K562 (cell line): ENCODE measurements at regions not wholly inside any gene's neighbourhood (a gene's known extent, or its start where the extent isn't known, plus 50 kb on each side); places are given as distances from the start of the nearest gene placed in this dataset.

Experiments
- ATAC-seq: fragments of 200-7000 bp; cut with Tn5 transposase; 3 replicates; pipeline ENCODE4 v1.9.1; 2020; ENCODE audit warnings: moderate library complexity
- BruUV-seq: library from RNA; stranded (reverse); fragments of 400-500 nt; replicated peaks from 2 replicates; lab custom pipeline; 2021; lab: Mats Ljungman, UMichigan
- CTCF ChIA-PET: fragments of 300-600 bp; formaldehyde crosslinking; extraction: SDS; loops from one replicate; lab custom pipeline; 2021; ENCODE audit warnings: low intra/inter-chr PET ratio; lab: Yijun Ruan, JAX
- POLR2A ChIA-PET: fragments of 300-600, 350-650 bp; sonication (Branson Sonifier 250); formaldehyde crosslinking; extraction: SDS; loops from one replicate; lab custom pipeline; 2021; ENCODE audit warnings: antibody characterized with exemption, inconsistent platforms; lab: Yijun Ruan, JAX
- DNase-seq, 4 experiments: peaks; one replicate each; pipeline versions ENCODE4 v3.0.0 to v3.0.0-alpha.2; 2011 to 2018; ENCODE audit warnings: low spot score in 3 of 4, mixed read lengths in 3 of 4; ENCODE audit errors: extremely low read depth in 1 of 4
- FAIRE-seq: peaks from 2 replicates; lab custom pipeline; 2011; peaks lifted over from hg19 to GRCh38; lab: Jason Lieb, UNC
- H2AFZ ChIP-seq: 2 replicates; pipeline ENCODE4 v1.6.0; 2011; ENCODE audit warnings: low read depth, low read length, control low read depth, inconsistent platforms
- H3K27ac ChIP-seq: fragments of 200-600 bp; 3 replicates; pipeline ENCODE4 v1.8.0; 2011; ENCODE audit warnings: low read depth, mild to moderate bottlenecking, control low read depth, inconsistent platforms, low read length, moderate library complexity, mixed read lengths; ENCODE audit errors: extremely low read depth
- H3K27me3 ChIP-seq, 2 experiments: fragments of 300-600 bp in 1 of 2; 2 replicates in 1 of 2; 3 replicates in 1 of 2; pipeline versions ENCODE4 v1.6.0 to v1.8.0; 2011; ENCODE audit warnings: inconsistent platforms in 2 of 2, low read length in 2 of 2, mild to moderate bottlenecking in 1 of 2, mixed read lengths in 1 of 2, moderate library complexity in 1 of 2; ENCODE audit not compliant: control insufficient read depth in 2 of 2, insufficient read depth in 2 of 2
- H3K36me3 ChIP-seq: fragments of 300-600 bp; 3 replicates; pipeline ENCODE4 v1.8.0; 2011; ENCODE audit warnings: mild to moderate bottlenecking, low read length, inconsistent platforms; ENCODE audit not compliant: control insufficient read depth, insufficient read depth
- H3K4me1 ChIP-seq, 2 experiments: fragments of 200-600 bp in 1 of 2; replicated peaks in 1 of 2; 2 replicates in 1 of 2; 3 replicates in 1 of 2; pipeline versions ENCODE4 v1.5.1 to v1.8.0; 2011; ENCODE audit warnings: inconsistent platforms in 2 of 2, low read length in 2 of 2, mild to moderate bottlenecking in 1 of 2, mixed read lengths in 1 of 2, moderate library complexity in 1 of 2; ENCODE audit not compliant: control insufficient read depth in 2 of 2, insufficient read depth in 2 of 2
- H3K4me2 ChIP-seq: 2 replicates; pipeline ENCODE4 v1.6.1; 2011; ENCODE audit warnings: low read length, control low read depth, inconsistent platforms, mixed read lengths; ENCODE audit not compliant: insufficient read depth
- H3K4me3 ChIP-seq: fragments of 200-600 bp; sonication (generic), shearing (Covaris generic); 2 replicates; pipeline ENCODE4 v1.5.1; 2016; ENCODE audit warnings: control low read depth, inconsistent platforms
- H3K79me2 ChIP-seq: fragments of 200-600 bp; 3 replicates; pipeline ENCODE4 v1.8.0; 2011; ENCODE audit warnings: low read length, inconsistent platforms; ENCODE audit not compliant: control insufficient read depth, insufficient read depth
- H3K9ac ChIP-seq, 2 experiments: 2 replicates each; pipeline versions ENCODE4 v1.6.0 to v1.6.1; 2011; ENCODE audit warnings: low read depth in 2 of 2, low read length in 2 of 2, control low read depth in 1 of 2, inconsistent platforms in 1 of 2, mild to moderate bottlenecking in 1 of 2, mixed read lengths in 1 of 2; ENCODE audit not compliant: insufficient read depth in 1 of 2
- H3K9me1 ChIP-seq: one replicate; pipeline ENCODE4 v1.6.0; 2011; ENCODE audit warnings: inconsistent platforms, mild to moderate bottlenecking, low read length, moderate library complexity; ENCODE audit not compliant: control insufficient read depth, insufficient read depth
- H3K9me3 ChIP-seq: replicated peaks from 2 replicates; pipeline ENCODE4 v1.5.1; 2011; ENCODE audit warnings: low read depth, low read length, inconsistent platforms; ENCODE audit not compliant: control insufficient read depth, insufficient read depth
- H4K20me1 ChIP-seq: replicated peaks from 2 replicates; pipeline ENCODE4 v1.6.1; 2011; ENCODE audit warnings: low read length, inconsistent platforms, mixed read lengths; ENCODE audit not compliant: control insufficient read depth, insufficient read depth
- CTCF ChIP-seq, 3 experiments: IDR thresholded peaks in 2 of 3; conservative IDR thresholded peaks in 1 of 3; 2 replicates each; pipeline ENCODE4 v1.5.1; 2011 to 2012; ENCODE audit warnings: low read length in 3 of 3, mild to moderate bottlenecking in 3 of 3, control low read depth in 2 of 3, improper control_type of control experiment in 1 of 3, inconsistent platforms in 1 of 3, low read depth in 1 of 3, mixed read lengths in 1 of 3, moderate library complexity in 1 of 3; ENCODE audit not compliant: insufficient read depth in 2 of 3
- DIDO1 ChIP-seq: fragments of 450-650 bp; IDR thresholded peaks from 2 replicates; pipeline ENCODE4 v1.6.1; 2016; ENCODE audit warnings: low read depth, missing biosample characterization, missing genetic modification characterization
- ELF1 ChIP-seq: fragments of 200-800 bp; sonication (Bioruptor generic); IDR thresholded peaks from 2 replicates; pipeline ENCODE4 v1.6.1; 2016; ENCODE audit warnings: missing genetic modification characterization, missing compliant biosample characterization
- MEIS2 ChIP-seq: fragments of 450-650 bp; IDR thresholded peaks from 2 replicates; pipeline ENCODE4 v1.6.1; 2014; ENCODE audit warnings: mild to moderate bottlenecking; ENCODE audit not compliant: partially characterized antibody
- PKNOX1 ChIP-seq: fragments of 450-650 bp; IDR thresholded peaks from 2 replicates; pipeline ENCODE4 v1.6.1; 2016
- ZNF384 ChIP-seq: IDR thresholded peaks from 2 replicates; pipeline ENCODE4 v1.6.1; 2012; ENCODE audit warnings: low read depth, low read length, improper control_type of control experiment
- ZNF764 ChIP-seq: fragments of 250-450 bp; sonication (Bioruptor Pico); IDR thresholded peaks from 2 replicates; pipeline ENCODE4 v1.4.0; 2020; ENCODE audit warnings: low read depth, mild to moderate bottlenecking, moderate library complexity
- WGBS: fragments of 100-300 bp; shearing (Covaris generic); methylation state at CpG from one replicate; pipeline ENCODE4 v1.1.6; 2016; ENCODE audit warnings: low coverage, mixed read lengths; ENCODE audit not compliant: insufficient coverage; ENCODE audit errors: missing lambda C conversion rate; 5-methylcytosine and 5-hydroxymethylcytosine counted together
- in situ Hi-C: fragments of 300-500 bp; cut with MboI; formaldehyde crosslinking; loops from 4 replicates; pipeline ENCODE4 v1.15.0; 2018; ENCODE audit warnings: inconsistent platforms, mixed read lengths
- intact Hi-C: fragments of 100-400 bp; cut with micrococcal nuclease; formaldehyde crosslinking; loops from 2 replicates; pipeline ENCODE4 v1.14.2; 2022

GRCh38 chr7:132655131-132655727 is 79.0 kb upstream of the PLXNA4 start (continued):
- TF ChIP-seq ZNF764 (CRISPR knock-in tag) (no peak), MEIS2 (peak; percentile 64), ELF1 (peak; percentile 67), PKNOX1 (peak; percentile 27; the same call in 1 of the 2 replicates)

GRCh38 chr7:132654150-132654549 is 77.9 kb upstream of the PLXNA4 start:
- no peaks in the 10 kb centered on the region for H3K9me1 ChIP-seq
- POLR2A ChIA-PET = interaction anchor here (0.7 kb wide), 1 partner anchor 18 kb away, joined by 4 read pairs; no protein-coding TSS in a partner anchor
- no peak overlapping the region for H3K27ac ChIP-seq
- H3K79me2 ChIP-seq = no peaks in the 10 kb centered on the region
- no peaks in the 10 kb centered on the region for H3K36me3 ChIP-seq
- H3K9ac ChIP-seq = no peak overlapping the region
- intact Hi-C loops = no loop called here
- no peaks in the 10 kb centered on the region for H3K4me1 ChIP-seq
- H3K4me3 ChIP-seq = no peak overlapping the region
- 0% methylated on average over 3 of the region's 3 CpGs for WGBS
- BruUV-seq = no TSS peak
- CTCF ChIA-PET = no interaction called here
- FAIRE-seq (peak; percentile 61), DNase-seq (peak; percentile 15 to 51 (median 43)), ATAC-seq (peak; percentile 76)
- H4K20me1 ChIP-seq = no peaks in the 10 kb centered on the region
- TF ChIP-seq DIDO1 (tag) = no peak
- TF ChIP-seq CTCF (IDR thresholded peaks at IDR 0.05 in 2 of 3, conservative IDR thresholded peaks at IDR 0.05 in 1 of 3; ENCODE audit: insufficient read depth in 2 of 3, low read depth in 1 of 3, low read length in 3 of 3) = peak; percentile 33 to 46 (median 37); a peak in 4 of 6 replicates
- TF ChIP-seq ZNF384 = peak; percentile 62; the same call in 1 of the 2 replicates
- in situ Hi-C loops = no loop called here
- H2AFZ ChIP-seq = no peak overlapping the region
- no peak overlapping the region for H3K4me2 ChIP-seq
- no peaks in the 10 kb centered on the region for H3K9me3 ChIP-seq
- peaks cover 0 to 17% of the 10 kb centered on the region in 2 experiments; a peak in 2 of 5 replicates for H3K27me3 ChIP-seq
